ENCODE measurements at regions not wholly inside any gene's neighbourhood (a gene's known extent, or its start where the extent isn't known, plus 50 kb on each side); places are given as distances from the start of the nearest gene placed in this dataset.
"Not testable (repeated sequence)": the region's sequence is repeated elsewhere in the genome, so short reads cannot be mapped to it uniquely, and the experiment has no call there.

- Histone ChIP-seq H2AFZ (ENCODE audit: low read depth, low read length) (no peak overlapping the region), H3K4me2 (ENCODE audit: low read length) (no peak overlapping the region), H3K36me3 (replicated peaks; ENCODE audit: low read depth, low read length) (no peaks in the 10 kb centered on the region), H3K27ac (ENCODE audit: low read length) (no peak overlapping the region), H3K9me3 (ENCODE audit: insufficient read depth, low read length) (no peaks in the 10 kb centered on the region), H3K4me1 (ENCODE audit: low read length) (no peaks in the 10 kb centered on the region), H4K20me1 (ENCODE audit: insufficient read depth, low read length) (no peaks in the 10 kb centered on the region), H3K4me3 (ENCODE audit: low read length) (no peak overlapping the region), H3K27me3 (ENCODE audit: low read depth, low read length) (no peaks in the 10 kb centered on the region), H3K9ac (ENCODE audit: low read length) (no peak overlapping the region), H3K79me2 (ENCODE audit: low read length) (no peaks in the 10 kb centered on the region)
- TF ChIP-seq CTCF (IDR thresholded peaks at IDR 0.05; ENCODE audit: low read depth, low read length) (no peak), EZH2phosphoT487 (IDR thresholded peaks at IDR 0.05; ENCODE audit: low read depth) (no peak)
Measured at GRCh38 chr4:155042014-155042413, 166.4 kb upstream of the NPY2R start.

- H3K9me3 ChIP-seq (ENCODE audit: insufficient read depth, low read length); H3K36me3 ChIP-seq (replicated peaks; ENCODE audit: low read depth, low read length); H4K20me1 ChIP-seq (ENCODE audit: insufficient read depth, low read length); H3K4me1 ChIP-seq (ENCODE audit: low read length); H3K27me3 ChIP-seq (ENCODE audit: low read depth, low read length); H3K4me3 ChIP-seq (ENCODE audit: low read length); H3K4me2 ChIP-seq (ENCODE audit: low read length); H3K79me2 ChIP-seq (ENCODE audit: low read length); H3K27ac ChIP-seq (ENCODE audit: low read length); H2AFZ ChIP-seq (ENCODE audit: low read depth, low read length); H3K9ac ChIP-seq (ENCODE audit: low read length): not testable (repeated sequence)
Measured at GRCh38 chr4:155044251-155044650, 164.2 kb upstream of the NPY2R start.

- TF ChIP-seq CTCF (IDR thresholded peaks at IDR 0.05; ENCODE audit: low read depth, low read length) = no peak
- no peaks in the 10 kb centered on the region for H3K4me1 ChIP-seq (ENCODE audit: low read length)
- no peaks in the 10 kb centered on the region; the same call in 1 of the 2 replicates for H3K9me3 ChIP-seq (ENCODE audit: insufficient read depth, low read length)
- no peak overlapping the region for H3K4me2 ChIP-seq (ENCODE audit: low read length)
- H3K9ac ChIP-seq (ENCODE audit: low read length) = no peak overlapping the region
- H4K20me1 ChIP-seq (ENCODE audit: insufficient read depth, low read length) = no peaks in the 10 kb centered on the region
- no peaks in the 10 kb centered on the region for H3K36me3 ChIP-seq (replicated peaks; ENCODE audit: low read depth, low read length)
- no peaks in the 10 kb centered on the region for H3K79me2 ChIP-seq (ENCODE audit: low read length)
- no peak overlapping the region for H3K27ac ChIP-seq (ENCODE audit: low read length)
- no peak overlapping the region for H2AFZ ChIP-seq (ENCODE audit: low read depth, low read length)
- no peaks in the 10 kb centered on the region for H3K27me3 ChIP-seq (ENCODE audit: low read depth, low read length)
- no peak overlapping the region for H3K4me3 ChIP-seq (ENCODE audit: low read length)
Measured at GRCh38 chr4:155047755-155048154, 160.7 kb upstream of the NPY2R start.

- not testable (repeated sequence) for H3K9me3 ChIP-seq (ENCODE audit: insufficient read depth, low read length); H2AFZ ChIP-seq (ENCODE audit: low read depth, low read length); H3K4me2 ChIP-seq (ENCODE audit: low read length); H3K4me1 ChIP-seq (ENCODE audit: low read length); H3K27ac ChIP-seq (ENCODE audit: low read length); H3K4me3 ChIP-seq (ENCODE audit: low read length); H3K27me3 ChIP-seq (ENCODE audit: low read depth, low read length); H3K36me3 ChIP-seq (replicated peaks; ENCODE audit: low read depth, low read length); H3K79me2 ChIP-seq (ENCODE audit: low read length); H3K9ac ChIP-seq (ENCODE audit: low read length); H4K20me1 ChIP-seq (ENCODE audit: insufficient read depth, low read length)
Measured at GRCh38 chr4:155054042-155054441, 154.4 kb upstream of the NPY2R start.

- TF ChIP-seq CTCF (IDR thresholded peaks at IDR 0.05; ENCODE audit: low read depth, low read length) = no peak
- no peak for TF ChIP-seq EZH2phosphoT487 (IDR thresholded peaks at IDR 0.05; ENCODE audit: low read depth)
- H4K20me1 ChIP-seq (ENCODE audit: insufficient read depth, low read length) = no peaks in the 10 kb centered on the region
- no peak overlapping the region for H3K4me2 ChIP-seq (ENCODE audit: low read length)
- no peak overlapping the region for H3K27ac ChIP-seq (ENCODE audit: low read length)
- no peak overlapping the region for H3K4me3 ChIP-seq (ENCODE audit: low read length)
- H2AFZ ChIP-seq (ENCODE audit: low read depth, low read length) = no peak overlapping the region
- H3K9me3 ChIP-seq (ENCODE audit: insufficient read depth, low read length) = no peaks in the 10 kb centered on the region
- no peaks in the 10 kb centered on the region for H3K4me1 ChIP-seq (ENCODE audit: low read length)
- H3K9ac ChIP-seq (ENCODE audit: low read length) = no peak overlapping the region
- no peaks in the 10 kb centered on the region for H3K79me2 ChIP-seq (ENCODE audit: low read length)
- no peaks in the 10 kb centered on the region for H3K36me3 ChIP-seq (replicated peaks; ENCODE audit: low read depth, low read length)
- H3K27me3 ChIP-seq (ENCODE audit: low read depth, low read length) = no peaks in the 10 kb centered on the region
Measured at GRCh38 chr4:155060419-155060818, 148.0 kb upstream of the NPY2R start.
